GM12878 (cell line): ENCODE measurements at regions not wholly inside any gene's neighbourhood (a gene's known extent, or its start where the extent isn't known, plus 50 kb on each side); places are given as distances from the start of the nearest gene placed in this dataset.
A peak's percentile ranks its signal among the peaks of the same experiment; 100 is the strongest.

Source experiments
- ATF3 ChIP-seq: IDR thresholded peaks from 2 replicates; pipeline ENCODE4 v1.6.1; 2011; ENCODE audit warnings: low read depth, mild to moderate bottlenecking, low read length, moderate library complexity, borderline replicate concordance; ENCODE audit errors: extremely low read depth
- BHLHE40 ChIP-seq, 2 experiments: fragments of 450-650 bp in 1 of 2; IDR thresholded peaks; 2 replicates each; pipeline ENCODE4 v1.6.1; 2011 to 2017; ENCODE audit warnings: low read depth in 2 of 2, borderline replicate concordance in 1 of 2, improper control_type of control experiment in 1 of 2, low read length in 1 of 2, mild to moderate bottlenecking in 1 of 2
- BRCA1 ChIP-seq: IDR thresholded peaks from 2 replicates; pipeline ENCODE4 v1.6.1; 2011; ENCODE audit warnings: low read depth, low read length, improper control_type of control experiment
- CBX5 ChIP-seq: sonication (generic); IDR thresholded peaks from 2 replicates; pipeline ENCODE4 v1.6.1; 2016; ENCODE audit warnings: low read depth, moderate library complexity, mild to moderate bottlenecking, inconsistent platforms
- CREM ChIP-seq: IDR thresholded peaks from 2 replicates; pipeline ENCODE4 v1.6.1; 2014; ENCODE audit warnings: antibody characterized with exemption, low read depth
- CUX1 ChIP-seq: IDR thresholded peaks from 2 replicates; pipeline ENCODE4 v1.6.1; 2012; ENCODE audit warnings: improper control_type of control experiment, low read depth, low read length; ENCODE audit not compliant: insufficient replicate concordance
- FOXM1 ChIP-seq: IDR thresholded peaks from 2 replicates; pipeline ENCODE4 v1.6.1; 2012; ENCODE audit warnings: low read depth, mild to moderate bottlenecking, inconsistent platforms, low read length, moderate library complexity
- HDGF ChIP-seq: fragments of 450-650 bp; IDR thresholded peaks from 2 replicates; pipeline ENCODE4 v1.6.1; 2016; ENCODE audit warnings: antibody characterized with exemption
- IKZF1 ChIP-seq: fragments of 450-650 bp; conservative IDR thresholded peaks from 2 replicates; pipeline ENCODE4 v1.6.1; 2017; ENCODE audit warnings: antibody characterized with exemption, mild to moderate bottlenecking
- JUNB ChIP-seq: IDR thresholded peaks from 2 replicates; pipeline ENCODE4 v1.6.1; 2016; ENCODE audit warnings: antibody characterized with exemption, mild to moderate bottlenecking
- JUND ChIP-seq: IDR thresholded peaks from 2 replicates; pipeline ENCODE4 v1.6.1; 2012; ENCODE audit warnings: low read depth, mild to moderate bottlenecking, low read length, improper control_type of control experiment, moderate library complexity
- MEF2A ChIP-seq: IDR thresholded peaks from 2 replicates; pipeline ENCODE4 v1.6.1; 2011; ENCODE audit warnings: low read depth, mild to moderate bottlenecking, low read length, moderate library complexity; ENCODE audit not compliant: insufficient read depth
- MTA2 ChIP-seq: fragments of 450-650 bp; IDR thresholded peaks from 2 replicates; pipeline ENCODE4 v1.6.1; 2016; ENCODE audit warnings: low read depth, mild to moderate bottlenecking, moderate library complexity
- MXI1 ChIP-seq: fragments of 150-350 bp; IDR thresholded peaks from 2 replicates; pipeline ENCODE4 v1.6.1; 2011; ENCODE audit warnings: low read depth, mild to moderate bottlenecking, inconsistent platforms, low read length, improper control_type of control experiment
- NFIC ChIP-seq: IDR thresholded peaks from 2 replicates; pipeline ENCODE4 v1.6.1; 2012; ENCODE audit warnings: low read depth, mild to moderate bottlenecking, inconsistent platforms, low read length, moderate library complexity
- POU2F2 ChIP-seq: IDR thresholded peaks from 3 replicates; pipeline ENCODE4 v1.6.1; 2011; ENCODE audit warnings: low read depth, mild to moderate bottlenecking, low read length, borderline replicate concordance
- RUNX3 ChIP-seq: IDR thresholded peaks from 2 replicates; pipeline ENCODE4 v1.6.1; 2012; ENCODE audit warnings: low read length, inconsistent platforms
- SMARCA5 ChIP-seq: fragments of 450-650 bp; IDR thresholded peaks from 2 replicates; pipeline ENCODE4 v1.6.1; 2017; ENCODE audit warnings: mild to moderate bottlenecking
- SMC3 ChIP-seq: IDR thresholded peaks from 2 replicates; pipeline ENCODE4 v1.6.1; 2011; ENCODE audit warnings: low read length, improper control_type of control experiment, borderline replicate concordance
- SREBF2 ChIP-seq: IDR thresholded peaks from 2 replicates; pipeline ENCODE4 v1.6.1; 2012; ENCODE audit warnings: mild to moderate bottlenecking, low read length
- TCF12 ChIP-seq: IDR thresholded peaks from 2 replicates; pipeline ENCODE4 v1.6.1; 2011; ENCODE audit warnings: low read depth, mild to moderate bottlenecking, low read length
- TCF3 ChIP-seq: IDR thresholded peaks from 2 replicates; pipeline ENCODE4 v1.6.1; 2012; ENCODE audit warnings: low read depth, mild to moderate bottlenecking, low read length, borderline replicate concordance; ENCODE audit not compliant: insufficient read depth
- ZNF207 ChIP-seq: fragments of 450-650 bp; IDR thresholded peaks from 2 replicates; pipeline ENCODE4 v1.6.1; 2014; ENCODE audit warnings: antibody characterized with exemption, mild to moderate bottlenecking, borderline replicate concordance
- ZNF622 ChIP-seq: fragments of 450-650 bp; IDR thresholded peaks from 2 replicates; pipeline ENCODE4 v1.6.1; 2017; ENCODE audit warnings: mild to moderate bottlenecking, inconsistent platforms
- TF ChIP-seq, protein P1 (sequence below): fragments of 450-650 bp; IDR thresholded peaks from 2 replicates; pipeline ENCODE4 v1.6.1; 2017; ENCODE audit warnings: mild to moderate bottlenecking, low read depth, inconsistent platforms; ENCODE audit not compliant: poor library complexity, severe bottlenecking

GRCh38 chrX:79270401-79270800, 96.7 kb downstream of the ITM2A start (continued):
- no peak for TF ChIP-seq CUX1
- TF ChIP-seq ZNF207, result 0 out of 2 replicates have a peak, but pooled peaks have one; percentile 29
- no peak for TF ChIP-seq SMARCA5
- no peak for TF ChIP-seq HDGF
- peak; percentile 11; the same call in 1 of the 2 replicates for TF ChIP-seq ATF3
- TF ChIP-seq POU2F2, result peak; percentile 63; the same call in 1 of the 3 replicates
- TF ChIP-seq TCF12, result no peak
- 0 out of 2 replicates have a peak, but pooled peaks have one; percentile 40 for TF ChIP-seq NFIC
- no peak for TF ChIP-seq SREBF2
- TF ChIP-seq MEF2A, result peak; percentile 75
- TF ChIP-seq MTA2, result peak; percentile 43
- no peak for TF ChIP-seq JUND
- TF ChIP-seq FOXM1, result peak; percentile 70
- TF ChIP-seq ZNF622, result no peak
- peak; percentile 83 for TF ChIP-seq SMC3
- TF ChIP-seq MXI1, result no peak
- TF ChIP-seq, protein P1, sequence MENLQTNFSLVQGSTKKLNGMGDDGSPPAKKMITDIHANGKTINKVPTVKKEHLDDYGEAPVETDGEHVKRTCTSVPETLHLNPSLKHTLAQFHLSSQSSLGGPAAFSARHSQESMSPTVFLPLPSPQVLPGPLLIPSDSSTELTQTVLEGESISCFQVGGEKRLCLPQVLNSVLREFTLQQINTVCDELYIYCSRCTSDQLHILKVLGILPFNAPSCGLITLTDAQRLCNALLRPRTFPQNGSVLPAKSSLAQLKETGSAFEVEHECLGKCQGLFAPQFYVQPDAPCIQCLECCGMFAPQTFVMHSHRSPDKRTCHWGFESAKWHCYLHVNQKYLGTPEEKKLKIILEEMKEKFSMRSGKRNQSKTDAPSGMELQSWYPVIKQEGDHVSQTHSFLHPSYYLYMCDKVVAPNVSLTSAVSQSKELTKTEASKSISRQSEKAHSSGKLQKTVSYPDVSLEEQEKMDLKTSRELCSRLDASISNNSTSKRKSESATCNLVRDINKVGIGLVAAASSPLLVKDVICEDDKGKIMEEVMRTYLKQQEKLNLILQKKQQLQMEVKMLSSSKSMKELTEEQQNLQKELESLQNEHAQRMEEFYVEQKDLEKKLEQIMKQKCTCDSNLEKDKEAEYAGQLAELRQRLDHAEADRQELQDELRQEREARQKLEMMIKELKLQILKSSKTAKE, result peak; percentile 29
- TF ChIP-seq IKZF1, result peak; percentile 29; the same call in 1 of the 2 replicates
- no peak for TF ChIP-seq CREM
- TF ChIP-seq BHLHE40 (IDR thresholded peaks at IDR 0.05; ENCODE audit: borderline replicate concordance in 1 of 2, low read depth in 2 of 2, low read length in 1 of 2), result no peak
- peak; percentile 71 for TF ChIP-seq RUNX3
- TF ChIP-seq TCF3, result no peak
- TF ChIP-seq JUNB, result peak; percentile 14; the same call in 1 of the 2 replicates
- peak; percentile 65; the same call in 1 of the 2 replicates for TF ChIP-seq CBX5
- TF ChIP-seq BRCA1, result no peak
